Hepatocyte (in vitro differentiated cells): ENCODE measurements at regions not wholly inside any gene's neighbourhood (a gene's known extent, or its start where the extent isn't known, plus 50 kb on each side); places are given as distances from the start of the nearest gene placed in this dataset.

Experiments
- DNase-seq: peaks from one replicate; pipeline ENCODE4 v3.0.0-alpha.2; 2016; ENCODE audit warnings: low spot score
- H2AFZ ChIP-seq: fragments of 200-600 bp; sonication (generic); 2 replicates; pipeline ENCODE4 v1.6.0; 2016; ENCODE audit warnings: antibody characterized with exemption, mild to moderate bottlenecking
- H3K27ac ChIP-seq: fragments of 200-600 bp; sonication (generic); 2 replicates; pipeline ENCODE4 v1.5.1; 2016; ENCODE audit warnings: mild to moderate bottlenecking
- H3K27me3 ChIP-seq: fragments of 200-600 bp; sonication (generic); 2 replicates; pipeline ENCODE4 v1.6.1; 2016
- H3K36me3 ChIP-seq: fragments of 200-600 bp; sonication (generic); replicated peaks from 2 replicates; pipeline ENCODE4 v1.5.1; 2016; ENCODE audit warnings: low read depth; ENCODE audit not compliant: insufficient read depth
- H3K4me1 ChIP-seq: fragments of 200-600 bp; sonication (generic); 2 replicates; pipeline ENCODE4 v1.5.1; 2016; ENCODE audit warnings: mild to moderate bottlenecking, moderate library complexity; ENCODE audit not compliant: insufficient read depth
- H3K4me2 ChIP-seq: fragments of 200-600 bp; sonication (generic); 2 replicates; pipeline ENCODE4 v1.6.0; 2016
- H3K4me3 ChIP-seq: fragments of 200-600 bp; sonication (generic); 2 replicates; pipeline ENCODE4 v1.5.1; 2016; ENCODE audit warnings: mild to moderate bottlenecking
- H3K79me2 ChIP-seq: fragments of 200-600 bp; sonication (generic); 2 replicates; pipeline ENCODE4 v1.6.0; 2017; ENCODE audit warnings: mild to moderate bottlenecking
- H3K9me2 ChIP-seq: fragments of 200-600 bp; sonication (generic); replicated peaks from 2 replicates; pipeline ENCODE4 v1.6.0; 2017; ENCODE audit warnings: mild to moderate bottlenecking; ENCODE audit not compliant: insufficient read depth
- H3K9me3 ChIP-seq: fragments of 200-600 bp; sonication (generic); 2 replicates; pipeline ENCODE4 v1.5.1; 2016; ENCODE audit warnings: low read depth, mild to moderate bottlenecking
- H4K20me1 ChIP-seq: fragments of 200-600 bp; sonication (generic); 2 replicates; pipeline ENCODE4 v1.6.0; 2016; ENCODE audit warnings: mild to moderate bottlenecking; ENCODE audit not compliant: insufficient read depth, poor library complexity, severe bottlenecking
- EZH2 ChIP-seq: fragments of 200-600 bp; sonication (generic); IDR thresholded peaks from 2 replicates; pipeline ENCODE4 v1.6.1; 2016; ENCODE audit warnings: antibody characterized with exemption, mild to moderate bottlenecking, borderline replicate concordance
- EZH2phosphoT487 ChIP-seq: fragments of 200-600 bp; sonication (generic); IDR thresholded peaks from one replicate; pipeline ENCODE4 v1.6.1; 2018; ENCODE audit warnings: antibody characterized with exemption, mild to moderate bottlenecking, low read depth, moderate library complexity; ENCODE audit not compliant: unreplicated experiment, severe bottlenecking
- WGBS: methylation state at CpG from one replicate; pipeline ENCODE4 v1.1.6; 2016; ENCODE audit warnings: low lambda C conversion rate; ENCODE audit errors: missing lambda C conversion rate; 5-methylcytosine and 5-hydroxymethylcytosine counted together
- TF ChIP-seq, protein P1 (sequence below): fragments of 200-600 bp; sonication (generic); IDR thresholded peaks from 2 replicates; pipeline ENCODE4 v1.5.1; 2016; ENCODE audit warnings: antibody characterized with exemption, mild to moderate bottlenecking; ENCODE audit not compliant: poor library complexity

DNA sequence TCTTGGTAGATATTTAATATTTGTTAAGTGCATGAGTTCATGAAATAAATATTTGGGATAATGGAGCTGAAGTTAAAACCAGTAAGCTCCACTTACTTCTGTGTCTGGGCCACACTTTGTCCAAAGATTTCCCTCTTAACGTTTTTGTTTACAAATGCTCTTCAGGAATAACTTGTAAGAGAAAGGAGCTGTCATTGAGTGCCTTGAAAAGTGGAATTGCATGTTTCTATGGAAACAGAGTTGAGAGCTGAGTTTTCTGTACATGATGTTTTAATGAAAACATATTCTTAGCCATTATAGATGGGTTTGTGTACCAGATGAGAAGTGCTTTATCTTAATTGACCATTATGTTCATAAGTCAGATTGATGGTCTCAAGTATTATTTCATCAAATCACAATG, 1045.4 kb upstream of the EEF2KMT start:
- DNase-seq, result no peak
- Histone ChIP-seq H3K27ac (no peak overlapping the region), H3K9me3 (no peaks in the 10 kb centered on the region), H3K27me3 (no peaks in the 10 kb centered on the region), H2AFZ (no peak overlapping the region), H3K36me3 (no peaks in the 10 kb centered on the region), H3K4me3 (no peak overlapping the region), H3K4me1 (no peaks in the 10 kb centered on the region), H4K20me1 (no peaks in the 10 kb centered on the region), H3K79me2 (no peaks in the 10 kb centered on the region), H3K9me2 (no peaks in the 10 kb centered on the region), H3K4me2 (no peak overlapping the region)
- TF ChIP-seq EZH2 (no peak), EZH2phosphoT487 (no peak)
- WGBS, result 36% methylated on average over 1 of the region's 1 CpG

DNA sequence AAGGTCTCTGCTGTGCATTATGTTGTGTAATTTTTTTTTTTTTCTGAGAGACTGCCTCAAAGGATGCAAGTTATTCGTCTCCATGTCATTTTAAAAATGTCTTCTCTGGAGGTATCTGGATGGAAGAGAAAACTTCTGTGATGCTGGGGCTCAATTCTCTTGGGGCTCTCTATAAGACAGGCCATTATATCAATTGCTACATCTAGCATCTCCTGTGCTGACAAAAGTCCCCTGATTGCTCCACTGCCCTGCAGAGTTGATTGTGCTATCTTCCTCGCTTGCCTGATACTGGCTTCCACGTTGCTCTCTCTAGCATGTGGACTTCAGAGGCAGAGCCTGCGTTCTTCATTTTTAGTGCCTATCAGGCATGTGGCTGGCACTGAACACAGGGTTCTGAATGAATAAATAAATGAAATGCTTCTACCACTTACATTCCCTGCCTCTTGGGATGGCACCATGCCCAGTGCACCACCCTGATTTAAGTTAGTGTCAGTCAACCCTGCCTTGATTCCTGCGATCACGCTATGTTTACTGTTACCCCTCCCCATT, 1035.5 kb upstream of the EEF2KMT start:
- Histone ChIP-seq H2AFZ (no peak overlapping the region), H3K27me3 (no peaks in the 10 kb centered on the region), H3K36me3 (no peaks in the 10 kb centered on the region), H3K4me2 (no peak overlapping the region), H3K79me2 (no peaks in the 10 kb centered on the region), H3K9me3 (no peaks in the 10 kb centered on the region), H4K20me1 (no peaks in the 10 kb centered on the region), H3K27ac (no peak overlapping the region), H3K4me1 (no peaks in the 10 kb centered on the region), H3K4me3 (no peak overlapping the region), H3K9me2 (no peaks in the 10 kb centered on the region)
- no peak for TF ChIP-seq EZH2
- TF ChIP-seq EZH2phosphoT487, result no peak
- TF ChIP-seq, protein P1, sequence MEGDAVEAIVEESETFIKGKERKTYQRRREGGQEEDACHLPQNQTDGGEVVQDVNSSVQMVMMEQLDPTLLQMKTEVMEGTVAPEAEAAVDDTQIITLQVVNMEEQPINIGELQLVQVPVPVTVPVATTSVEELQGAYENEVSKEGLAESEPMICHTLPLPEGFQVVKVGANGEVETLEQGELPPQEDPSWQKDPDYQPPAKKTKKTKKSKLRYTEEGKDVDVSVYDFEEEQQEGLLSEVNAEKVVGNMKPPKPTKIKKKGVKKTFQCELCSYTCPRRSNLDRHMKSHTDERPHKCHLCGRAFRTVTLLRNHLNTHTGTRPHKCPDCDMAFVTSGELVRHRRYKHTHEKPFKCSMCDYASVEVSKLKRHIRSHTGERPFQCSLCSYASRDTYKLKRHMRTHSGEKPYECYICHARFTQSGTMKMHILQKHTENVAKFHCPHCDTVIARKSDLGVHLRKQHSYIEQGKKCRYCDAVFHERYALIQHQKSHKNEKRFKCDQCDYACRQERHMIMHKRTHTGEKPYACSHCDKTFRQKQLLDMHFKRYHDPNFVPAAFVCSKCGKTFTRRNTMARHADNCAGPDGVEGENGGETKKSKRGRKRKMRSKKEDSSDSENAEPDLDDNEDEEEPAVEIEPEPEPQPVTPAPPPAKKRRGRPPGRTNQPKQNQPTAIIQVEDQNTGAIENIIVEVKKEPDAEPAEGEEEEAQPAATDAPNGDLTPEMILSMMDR, result no peak
- WGBS, result 87% methylated on average over 6 of the region's 6 CpGs
- DNase-seq, result no peak

DNA sequence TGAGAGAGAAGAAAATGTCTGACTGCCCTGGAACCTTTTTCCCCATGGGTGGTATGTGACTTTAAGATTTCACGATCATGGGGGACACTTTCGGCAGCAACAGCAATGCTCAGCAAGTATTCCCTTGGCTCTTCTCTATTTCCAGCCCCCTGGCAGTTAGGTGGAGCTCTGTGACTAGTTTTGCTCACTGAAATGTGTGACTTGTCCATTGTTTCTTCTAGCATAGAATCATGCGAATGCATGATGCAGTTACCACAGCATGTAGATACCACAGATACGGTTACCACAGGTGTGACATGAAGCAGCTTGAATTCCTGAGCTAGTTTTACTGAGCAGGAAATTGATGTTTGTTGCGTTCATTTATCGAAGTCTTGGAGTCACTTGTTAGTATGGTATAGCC, 1034.5 kb upstream of the EEF2KMT start:
- Histone ChIP-seq H3K79me2 (no peaks in the 10 kb centered on the region), H3K36me3 (no peaks in the 10 kb centered on the region), H3K9me3 (no peaks in the 10 kb centered on the region), H3K9me2 (no peaks in the 10 kb centered on the region), H3K27ac (no peak overlapping the region), H3K4me1 (no peaks in the 10 kb centered on the region), H2AFZ (no peak overlapping the region), H3K4me3 (no peak overlapping the region), H3K27me3 (no peaks in the 10 kb centered on the region), H4K20me1 (no peaks in the 10 kb centered on the region), H3K4me2 (no peak overlapping the region)
- no peak for TF ChIP-seq EZH2
- TF ChIP-seq, protein P1, result no peak
- TF ChIP-seq EZH2phosphoT487, result no peak
- WGBS, result 72% methylated on average over 6 of the region's 6 CpGs
- DNase-seq, result no peak

DNA sequence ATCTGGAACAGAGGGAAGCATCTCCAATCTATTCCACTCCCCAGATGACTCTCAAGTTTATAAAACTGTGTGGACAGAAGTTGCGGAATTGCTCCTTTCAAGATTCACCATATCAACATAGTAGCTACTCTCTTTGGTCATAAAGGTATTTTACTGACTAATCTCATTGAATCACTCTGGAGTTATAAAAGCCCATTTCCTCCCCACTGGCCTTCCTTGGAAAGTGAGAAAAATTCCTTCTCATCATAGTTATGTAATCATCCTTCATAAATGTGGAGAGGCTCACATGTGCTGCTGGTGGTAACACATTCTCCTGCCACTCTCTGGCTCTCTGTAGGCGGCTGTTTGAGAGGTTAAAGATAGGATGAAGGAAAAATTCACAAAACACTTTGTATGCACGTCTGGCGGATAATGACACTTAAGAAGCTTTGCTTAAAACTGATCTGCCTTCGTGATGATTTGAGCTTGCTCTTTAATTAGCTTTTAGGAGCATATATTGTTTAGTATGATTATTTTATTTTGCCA, 1034.0 kb upstream of the EEF2KMT start:
- H3K79me2 ChIP-seq, result no peaks in the 10 kb centered on the region
- H3K4me1 ChIP-seq, result no peaks in the 10 kb centered on the region
- no peak overlapping the region for H3K27ac ChIP-seq
- no peak overlapping the region for H3K4me3 ChIP-seq
- H3K36me3 ChIP-seq, result no peaks in the 10 kb centered on the region
- H3K27me3 ChIP-seq, result no peaks in the 10 kb centered on the region
- no peak for DNase-seq
- H3K9me3 ChIP-seq, result no peaks in the 10 kb centered on the region
- H2AFZ ChIP-seq, result no peak overlapping the region
- WGBS, result 75% methylated on average over 5 of the region's 5 CpGs
- TF ChIP-seq EZH2phosphoT487 (no peak), EZH2 (no peak)
- H3K4me2 ChIP-seq, result no peak overlapping the region
- H4K20me1 ChIP-seq, result no peaks in the 10 kb centered on the region
- no peaks in the 10 kb centered on the region for H3K9me2 ChIP-seq
